Activated naive CD4-positive, alpha-beta T cell treated with anti-CD3 and anti-CD28 coated beads, Interleukin-2, amount 10 ng/mL, durations not matched to agents 7 days and 5 days (primary cell): ENCODE measurements at regions not wholly inside any gene's neighbourhood (a gene's known extent, or its start where the extent isn't known, plus 50 kb on each side); places are given as distances from the start of the nearest gene placed in this dataset.

ENCODE experiments used
- CTCF ChIA-PET: fragments of 350-600 bp; sonication (Branson Sonifier 250); formaldehyde crosslinking; loops from one replicate; lab custom pipeline; 2021; ENCODE audit warnings: antibody characterized with exemption; lab: Charles Lee
- DNase-seq: peaks from one replicate; pipeline ENCODE4 v3.0.0-alpha.2; 2020
- H3K27ac Mint-ChIP-seq: one replicate; pipeline ENCODE4 v1.8.0; 2021; ENCODE audit warnings: mild to moderate bottlenecking, moderate library complexity, mixed read lengths
- H3K27me3 Mint-ChIP-seq: one replicate; pipeline ENCODE4 v1.8.0; 2021; ENCODE audit warnings: mild to moderate bottlenecking, mixed read lengths
- H3K36me3 Mint-ChIP-seq: one replicate; pipeline ENCODE4 v1.8.0; 2021; ENCODE audit warnings: mixed read lengths
- H3K4me1 Mint-ChIP-seq: one replicate; pipeline ENCODE4 v1.8.0; 2021; ENCODE audit warnings: mixed read lengths
- H3K4me3 Mint-ChIP-seq: one replicate; pipeline ENCODE4 v1.8.0; 2021; ENCODE audit warnings: mild to moderate bottlenecking, moderate library complexity, mixed read lengths
- H3K9me3 Mint-ChIP-seq: one replicate; pipeline ENCODE4 v1.8.0; 2021; ENCODE audit warnings: mixed read lengths

DNA sequence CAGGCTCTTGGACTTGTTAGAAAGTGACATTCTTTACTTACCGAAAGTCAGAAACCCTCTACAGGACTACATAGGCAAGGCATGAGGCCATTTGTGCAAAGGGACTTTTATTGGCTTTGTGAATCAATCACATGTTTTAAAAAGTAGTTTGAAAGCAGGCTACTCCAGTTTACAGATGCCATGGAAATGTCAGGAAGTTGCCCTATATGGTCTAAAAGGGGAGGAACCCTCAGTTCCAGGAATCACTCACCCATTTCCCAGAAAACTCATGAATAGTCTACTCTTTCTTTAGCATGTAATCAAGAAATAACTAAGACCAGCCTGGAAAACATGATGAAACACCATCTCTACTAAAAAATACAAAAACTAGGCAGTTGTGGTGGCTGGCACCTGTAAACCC lies 51.0 kb upstream of the MKRN3 start:
- peaks cover 6% of the 10 kb centered on the region for H3K9me3 Mint-ChIP-seq
- no peaks in the 10 kb centered on the region for H3K27me3 Mint-ChIP-seq
- no peaks in the 10 kb centered on the region for H3K36me3 Mint-ChIP-seq
- DNase-seq = no peak
- no peak overlapping the region for H3K27ac Mint-ChIP-seq
- no peak overlapping the region for H3K4me3 Mint-ChIP-seq
- no peaks in the 10 kb centered on the region for H3K4me1 Mint-ChIP-seq
- CTCF ChIA-PET = no interaction called here

DNA sequence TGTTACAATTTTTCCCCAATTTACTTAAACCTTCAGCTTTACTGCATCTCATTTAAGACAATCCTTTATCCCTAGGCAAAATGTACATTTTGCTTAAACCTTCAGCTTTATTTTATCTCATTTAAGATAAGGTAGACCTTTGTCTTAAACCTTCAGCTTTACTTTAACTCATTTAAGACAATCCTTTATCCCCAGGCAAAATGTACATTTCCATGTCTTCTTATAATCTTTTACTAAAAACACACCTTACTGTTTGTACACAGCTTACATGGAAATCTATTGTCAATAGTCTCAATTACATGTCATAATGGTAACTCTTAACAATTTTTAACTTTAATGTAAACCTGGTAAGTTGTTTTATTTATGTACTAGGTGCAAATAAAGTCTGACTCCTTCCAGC lies 58.7 kb upstream of the MKRN3 start:
- no peaks in the 10 kb centered on the region for H3K4me1 Mint-ChIP-seq
- no peak overlapping the region for H3K4me3 Mint-ChIP-seq
- CTCF ChIA-PET = interaction anchor here (1.6 kb wide), 1 partner anchor 8 kb away, joined by 11 read pairs; no protein-coding TSS in a partner anchor
- H3K9me3 Mint-ChIP-seq = peaks cover 6% of the 10 kb centered on the region
- no peaks in the 10 kb centered on the region for H3K36me3 Mint-ChIP-seq
- no peak overlapping the region for H3K27ac Mint-ChIP-seq
- DNase-seq = no peak
- H3K27me3 Mint-ChIP-seq = no peaks in the 10 kb centered on the region

DNA sequence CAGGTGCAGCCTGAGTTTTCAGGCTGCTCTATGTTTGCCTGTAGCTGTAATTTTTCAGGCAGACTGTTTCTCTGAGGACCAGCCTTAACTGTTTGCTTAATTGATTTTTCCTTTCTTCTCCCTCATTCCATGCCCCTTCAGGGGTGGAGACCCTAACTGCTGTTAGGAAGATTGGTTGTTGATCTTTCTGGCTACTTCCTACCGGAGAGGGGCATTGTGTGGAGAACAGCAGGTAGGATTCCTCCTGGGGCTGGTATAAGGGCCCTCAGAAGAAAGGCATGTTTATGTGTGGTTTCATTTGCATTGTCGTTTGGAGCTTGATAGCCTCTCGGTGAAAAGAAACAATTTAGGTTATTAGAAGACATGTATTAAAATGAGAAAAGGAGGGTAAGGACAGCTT lies 56.9 kb upstream of the GOLGA6L2 start:
- Mint-ChIP-seq H3K4me1 (no peaks in the 10 kb centered on the region), H3K36me3 (no peaks in the 10 kb centered on the region), H3K27me3 (no peaks in the 10 kb centered on the region), H3K9me3 (no peaks in the 10 kb centered on the region), H3K27ac (no peak overlapping the region), H3K4me3 (no peak overlapping the region)
- no peak for DNase-seq
- CTCF ChIA-PET = no interaction called here

DNA sequence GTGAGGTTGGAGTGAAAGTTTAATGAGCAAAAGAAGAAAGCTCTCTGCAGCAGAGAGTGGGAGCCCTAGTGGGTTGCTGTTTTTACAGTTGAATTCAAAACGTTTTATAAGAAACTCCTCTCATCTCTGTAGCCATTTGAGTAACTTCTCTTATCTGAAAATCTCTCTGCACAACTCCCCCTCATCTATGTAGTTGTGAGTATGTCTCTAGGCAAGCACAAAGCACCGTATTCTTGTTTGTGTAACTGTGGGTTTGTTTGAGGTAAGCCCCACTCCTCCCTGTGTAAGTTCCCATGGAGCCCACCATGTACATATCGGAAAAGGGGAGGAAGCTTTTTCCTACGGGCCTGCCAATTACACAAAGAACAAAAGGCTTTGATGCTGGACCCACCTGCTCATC lies 56.5 kb upstream of the GOLGA6L2 start:
- Mint-ChIP-seq H3K27me3 (no peaks in the 10 kb centered on the region), H3K4me1 (no peaks in the 10 kb centered on the region), H3K27ac (no peak overlapping the region)

DNA sequence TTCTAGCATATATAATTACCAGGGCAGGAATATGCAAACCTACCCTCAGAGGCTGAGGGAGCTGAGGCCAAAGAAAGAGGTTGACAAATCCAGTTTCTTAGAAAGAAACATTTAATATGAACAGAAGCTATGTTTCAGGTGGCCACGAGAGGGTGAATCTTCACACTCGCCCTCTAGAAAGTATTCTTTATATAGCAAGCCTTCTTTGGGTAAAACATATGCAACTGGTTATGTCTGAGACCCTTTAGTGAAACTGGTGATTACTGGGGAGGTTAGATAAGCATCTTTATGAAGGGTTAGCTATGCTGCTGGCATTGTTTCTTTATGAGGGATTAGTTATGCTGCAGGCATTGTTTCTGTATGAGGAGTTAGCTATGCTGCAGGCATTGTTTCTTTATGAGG lies 50.7 kb upstream of the GOLGA6L2 start:
- DNase-seq = no peak
- H3K27me3 Mint-ChIP-seq = no peaks in the 10 kb centered on the region
- no peaks in the 10 kb centered on the region for H3K9me3 Mint-ChIP-seq
- H3K36me3 Mint-ChIP-seq = no peaks in the 10 kb centered on the region
- no peak overlapping the region for H3K27ac Mint-ChIP-seq
- no peak overlapping the region for H3K4me3 Mint-ChIP-seq
- CTCF ChIA-PET = interaction anchor here (1.7 kb wide), 1 partner anchor 9 kb away, joined by 11 read pairs; no protein-coding TSS in a partner anchor
- H3K4me1 Mint-ChIP-seq = no peaks in the 10 kb centered on the region

More for the DNA sequence above, 56.5 kb upstream of the GOLGA6L2 start:
- CTCF ChIA-PET = no interaction called here
- H3K4me3 Mint-ChIP-seq = no peak overlapping the region
- no peaks in the 10 kb centered on the region for H3K36me3 Mint-ChIP-seq
- no peak for DNase-seq
- H3K9me3 Mint-ChIP-seq = no peaks in the 10 kb centered on the region
